Stimulated activated CD8-positive, alpha-beta memory T cell treated with anti-CD3 and anti-CD28 coated beads, Interleukin-7, amount 100 ng/mL, for 24 hours (primary cell): ENCODE measurements at regions not wholly inside any gene's neighbourhood (a gene's known extent, or its start where the extent isn't known, plus 50 kb on each side); places are given as distances from the start of the nearest gene placed in this dataset.
"Not testable (repeated sequence)": the region's sequence is repeated elsewhere in the genome, so short reads cannot be mapped to it uniquely, and the experiment has no call there.

Experiments used
- DNase-seq: peaks from one replicate; pipeline ENCODE4 v3.0.0-alpha.2; 2020; ENCODE audit warnings: low read depth

GRCh38 chr11:134725211-134725610, 313.2 kb upstream of the B3GAT1 start:
- no peak for DNase-seq

GRCh38 chr11:134724779-134725140, 312.7 kb upstream of the B3GAT1 start:
- DNase-seq, result no peak

DNA sequence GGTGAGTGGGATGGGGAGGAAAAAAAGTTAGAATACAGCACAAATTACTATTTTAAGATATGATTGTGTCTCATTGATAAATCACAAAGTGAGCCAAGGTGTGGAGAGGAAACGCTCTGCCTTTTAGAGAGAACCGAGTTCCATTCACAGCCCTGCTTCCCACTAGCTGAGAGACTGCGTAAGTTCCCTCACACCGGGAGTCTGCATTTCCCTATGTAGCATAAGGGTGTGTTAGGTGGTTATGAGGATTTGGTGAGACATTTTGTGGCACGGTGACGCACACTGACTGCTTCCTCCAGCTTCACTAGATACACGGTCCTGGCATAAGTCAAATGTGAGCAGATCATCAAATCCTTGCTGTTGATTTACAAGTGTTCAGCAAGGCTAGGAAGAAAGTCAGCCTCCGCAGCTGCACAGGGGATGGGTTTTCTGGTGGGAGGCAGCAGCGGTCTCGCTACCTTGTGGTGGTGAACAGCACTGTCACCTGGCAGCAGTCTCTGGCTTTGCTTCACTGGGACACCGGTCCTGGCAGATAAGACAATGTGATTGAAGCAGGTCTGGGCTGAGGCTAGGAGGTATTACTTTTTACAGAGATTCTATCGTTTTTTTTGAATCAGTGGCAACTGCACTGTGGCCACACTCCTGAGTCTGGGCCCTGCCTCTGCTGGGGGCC, 312.2 kb upstream of the B3GAT1 start:
- no peak for DNase-seq

GRCh38 chr11:134720691-134721070, 308.6 kb upstream of the B3GAT1 start:
- not testable (repeated sequence) for DNase-seq

- DNase-seq, result not testable (repeated sequence)
Measured at GRCh38 chr11:134719940-134720690, 308.1 kb upstream of the B3GAT1 start.

DNA sequence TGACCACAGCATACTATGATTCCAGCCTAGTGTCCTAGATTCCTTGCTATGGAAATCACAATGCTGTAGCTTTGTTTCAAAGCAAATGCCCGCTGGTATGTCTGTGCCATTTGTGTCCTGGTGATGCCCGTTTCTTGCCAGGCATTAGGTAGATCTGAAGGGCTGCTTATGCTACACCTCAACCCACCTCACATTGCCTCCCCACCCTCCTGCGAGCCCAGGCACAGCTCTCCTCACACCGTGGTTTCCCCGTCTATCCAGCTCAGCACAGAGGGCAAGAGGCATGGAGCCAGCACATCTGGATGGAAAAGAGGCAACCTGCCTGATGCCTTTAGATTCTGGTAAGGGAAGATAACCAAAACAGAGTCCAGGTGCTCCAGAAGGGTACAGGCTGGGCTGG, 307.4 kb upstream of the B3GAT1 start:
- DNase-seq, result no peak

GRCh38 chr11:134716582-134716981, 304.5 kb upstream of the B3GAT1 start:
- no peak for DNase-seq

- DNase-seq, result no peak
Measured at GRCh38 chr11:134714021-134714656, 302.1 kb upstream of the B3GAT1 start.

DNA sequence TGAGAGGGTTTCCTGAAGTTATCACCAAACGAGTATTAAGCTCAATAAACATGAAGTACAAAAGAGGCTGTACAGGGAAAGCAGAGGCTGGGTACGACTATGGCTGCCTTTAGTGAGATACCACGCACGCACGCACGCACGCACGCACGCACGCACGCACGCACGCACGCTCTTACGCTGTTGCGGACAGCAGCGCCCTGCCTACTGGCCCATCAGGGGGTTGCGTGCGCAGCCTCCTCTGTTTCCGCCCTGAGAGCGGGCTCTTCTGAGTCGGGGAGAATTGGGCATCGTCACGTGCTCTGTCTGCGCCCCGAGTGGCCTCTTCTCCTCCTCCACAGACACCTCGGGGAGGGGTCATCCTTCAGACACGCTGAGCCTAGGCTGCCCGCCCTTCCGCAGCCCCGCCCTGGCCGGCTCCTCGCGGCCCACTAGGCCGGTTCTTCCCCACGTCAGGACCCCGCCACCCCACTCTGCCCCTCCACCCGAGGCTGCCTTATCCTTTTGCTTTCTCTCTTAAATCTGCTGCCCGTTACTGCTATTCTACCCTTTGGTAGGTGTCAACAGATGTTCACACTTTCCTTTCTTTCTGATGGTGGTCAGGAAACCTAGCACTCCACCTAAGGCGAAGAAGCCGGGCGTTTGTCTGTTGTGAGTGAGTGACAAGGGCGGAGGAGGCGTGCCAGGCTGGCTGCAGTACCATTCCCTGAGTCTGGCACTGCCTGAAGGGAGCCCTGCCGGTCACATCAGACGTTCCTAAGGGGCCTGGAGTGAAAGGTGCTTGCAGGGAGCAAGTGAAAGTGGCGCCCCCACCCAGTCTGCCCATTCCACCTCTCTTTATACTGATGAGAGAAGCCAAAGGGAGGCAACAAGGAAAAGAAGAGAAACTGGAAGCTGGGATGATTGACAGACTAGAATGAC, 300.4 kb upstream of the B3GAT1 start:
- DNase-seq, result no peak

GRCh38 chr11:134711588-134711987, 299.5 kb upstream of the B3GAT1 start:
- DNase-seq, result no peak

- no peak for DNase-seq
Measured at GRCh38 chr11:134710861-134711407, 298.9 kb upstream of the B3GAT1 start.

GRCh38 chr11:134705858-134706257, 293.8 kb upstream of the B3GAT1 start:
- no peak for DNase-seq

DNA sequence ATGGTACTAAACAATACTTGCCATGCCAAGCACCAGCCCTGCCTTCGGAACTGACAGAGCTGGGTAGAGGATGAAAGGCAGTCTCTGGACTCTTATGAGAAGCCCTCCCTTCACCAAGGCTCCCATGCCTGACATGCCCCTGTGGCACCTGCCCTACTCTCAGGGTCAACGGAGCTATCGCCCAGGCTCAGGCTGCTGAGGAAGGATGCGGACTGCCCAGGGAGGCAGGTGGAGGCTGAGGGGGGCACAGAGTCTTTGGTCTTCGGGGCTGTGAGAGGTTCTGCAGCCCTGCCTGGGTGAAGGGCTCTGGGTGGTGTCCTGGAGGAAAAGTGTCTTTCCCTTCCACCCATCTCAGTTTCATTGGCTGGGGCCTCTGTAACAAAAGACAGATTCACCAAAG, 290.8 kb upstream of the B3GAT1 start:
- no peak for DNase-seq

DNA sequence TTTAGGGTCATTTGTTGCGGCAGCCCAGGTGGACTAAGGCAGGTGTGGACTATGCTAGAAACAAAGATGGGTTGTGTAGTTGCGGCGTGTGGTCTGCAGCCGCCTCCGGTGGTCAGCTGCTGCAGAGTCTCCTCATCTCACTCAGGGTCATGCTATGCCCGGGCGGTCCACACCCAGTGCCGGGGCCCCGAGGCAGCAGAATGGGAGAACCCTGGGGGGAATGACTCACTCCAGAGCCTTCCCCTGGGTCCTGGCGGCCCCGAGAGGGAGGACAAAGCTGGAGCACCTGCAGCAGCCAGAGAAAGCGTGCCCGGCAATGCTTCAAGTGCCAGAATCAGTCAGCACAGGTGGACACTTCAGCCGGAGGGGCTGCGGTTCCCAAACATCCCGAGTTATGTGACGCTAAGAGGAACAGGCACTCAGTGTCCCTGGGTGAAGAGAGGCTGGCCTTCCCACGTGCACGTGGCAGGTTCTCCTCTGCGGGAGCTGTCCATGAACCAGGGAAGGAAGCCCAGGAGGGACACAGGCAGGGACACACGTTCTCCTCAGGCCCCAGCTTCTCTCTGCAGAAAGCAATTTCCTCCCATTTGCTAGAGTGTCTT, 289.6 kb upstream of the B3GAT1 start:
- DNase-seq, result no peak

DNA sequence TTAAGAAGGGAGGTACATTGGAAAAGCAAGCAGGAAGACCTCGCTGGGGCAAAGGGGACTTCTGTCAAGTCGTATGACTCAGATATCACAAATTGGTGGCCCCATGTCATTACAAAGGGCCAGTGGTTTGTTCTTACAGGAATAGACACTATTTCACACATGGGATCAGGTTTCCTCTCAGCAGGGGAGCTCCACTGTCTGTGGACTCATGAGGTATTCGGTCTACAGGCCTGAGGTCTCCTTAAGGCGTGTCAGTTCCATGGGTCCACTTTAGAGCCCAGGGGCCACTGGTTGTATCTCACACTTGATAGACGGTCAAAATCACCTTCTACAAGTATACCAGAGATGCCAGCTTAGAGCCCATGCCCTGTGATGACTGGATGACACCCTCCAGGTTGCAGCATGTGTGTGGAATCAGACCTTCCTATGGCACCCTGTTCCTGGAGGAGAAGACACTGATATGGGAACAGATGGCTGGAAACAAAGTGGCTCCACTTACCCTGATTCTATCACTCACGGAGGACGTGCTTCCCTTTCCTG, 288.1 kb upstream of the B3GAT1 start:
- no peak for DNase-seq

GRCh38 chr11:134696455-134696854, 284.4 kb upstream of the B3GAT1 start:
- DNase-seq, result no peak

- DNase-seq, result no peak
Measured at GRCh38 chr11:134691985-134692384, 279.9 kb upstream of the B3GAT1 start.

DNA sequence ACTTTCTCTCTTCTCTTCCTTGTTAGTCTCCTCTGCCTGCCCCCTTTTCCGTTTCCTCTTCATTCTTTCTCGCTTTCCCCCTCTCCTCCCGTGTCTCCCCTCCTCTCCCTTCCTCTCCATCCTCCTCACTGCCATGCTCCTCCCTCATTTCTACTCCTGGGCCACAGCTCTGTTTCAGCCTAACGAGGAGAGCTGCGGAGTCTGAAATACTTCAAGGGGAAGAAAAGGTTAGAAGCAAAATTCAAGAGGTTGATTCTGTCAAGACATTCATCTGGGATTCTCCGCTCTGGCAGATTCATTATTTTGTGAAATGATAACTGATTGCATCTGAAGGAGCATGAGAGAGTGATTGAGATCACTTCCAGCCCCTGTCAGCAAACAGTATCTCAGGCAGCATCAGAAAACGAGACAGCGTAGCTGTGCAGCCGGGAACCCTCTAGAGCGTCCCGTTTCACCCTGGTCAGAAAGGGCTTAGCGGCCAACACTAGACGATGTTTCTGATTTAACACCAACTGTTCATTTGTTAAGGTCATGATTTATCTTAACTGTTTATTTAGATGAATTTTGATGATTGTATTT, 279.3 kb upstream of the B3GAT1 start:
- no peak for DNase-seq

DNA sequence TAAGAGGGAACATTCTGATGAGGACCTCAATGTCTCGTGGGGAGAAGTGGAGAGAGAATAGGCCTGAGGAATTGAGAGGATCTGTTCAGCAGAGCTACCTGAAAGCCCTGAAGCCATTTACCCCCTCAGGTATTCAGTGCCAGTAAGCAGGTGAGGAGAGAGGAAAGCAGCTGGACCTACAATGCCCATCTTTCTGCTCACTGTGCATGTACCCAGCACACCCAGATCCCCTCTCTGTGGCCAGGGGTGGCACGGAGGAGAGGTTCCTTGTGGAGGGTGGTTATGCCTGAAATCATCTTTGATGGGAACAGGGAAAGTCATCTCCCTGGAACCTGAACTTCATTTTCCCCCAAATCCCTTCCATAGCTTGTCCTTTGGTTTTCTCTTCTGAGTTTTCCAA, 277.8 kb upstream of the B3GAT1 start:
- no peak for DNase-seq

DNA sequence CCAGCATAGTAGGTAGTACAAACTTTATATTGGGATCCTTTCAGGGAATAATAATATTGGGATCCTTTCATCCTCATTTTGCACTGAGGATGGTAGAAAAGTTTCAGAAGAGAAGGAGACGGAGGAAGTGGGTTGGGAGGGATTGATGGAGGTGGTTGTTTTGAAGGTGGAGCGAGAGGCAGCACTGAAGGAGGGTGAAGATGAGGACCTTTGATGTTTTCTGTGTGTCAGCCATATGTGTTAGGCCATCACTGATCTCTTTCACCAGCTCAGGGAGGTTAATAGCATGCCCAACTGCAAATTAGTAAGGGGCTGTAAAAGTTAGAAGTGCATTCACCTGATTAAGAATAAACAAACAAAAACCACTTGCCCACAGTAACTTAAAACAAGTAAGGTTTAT, 275.5 kb upstream of the B3GAT1 start:
- DNase-seq, result no peak

- DNase-seq, result no peak
Measured at GRCh38 chr11:134686460-134687061, 274.5 kb upstream of the B3GAT1 start.
